GM19023 (cell line): ENCODE measurements at regions not wholly inside any gene's neighbourhood (a gene's known extent, or its start where the extent isn't known, plus 50 kb on each side); places are given as distances from the start of the nearest gene placed in this dataset.

ENCODE experiments used
- ATAC-seq: cut with Tn5 transposase; IDR thresholded peaks from one replicate; pipeline ENCODE4 v1.9.1; 2021; ENCODE audit warnings: mild to moderate bottlenecking, moderate library complexity; ENCODE audit not compliant: unreplicated experiment

DNA sequence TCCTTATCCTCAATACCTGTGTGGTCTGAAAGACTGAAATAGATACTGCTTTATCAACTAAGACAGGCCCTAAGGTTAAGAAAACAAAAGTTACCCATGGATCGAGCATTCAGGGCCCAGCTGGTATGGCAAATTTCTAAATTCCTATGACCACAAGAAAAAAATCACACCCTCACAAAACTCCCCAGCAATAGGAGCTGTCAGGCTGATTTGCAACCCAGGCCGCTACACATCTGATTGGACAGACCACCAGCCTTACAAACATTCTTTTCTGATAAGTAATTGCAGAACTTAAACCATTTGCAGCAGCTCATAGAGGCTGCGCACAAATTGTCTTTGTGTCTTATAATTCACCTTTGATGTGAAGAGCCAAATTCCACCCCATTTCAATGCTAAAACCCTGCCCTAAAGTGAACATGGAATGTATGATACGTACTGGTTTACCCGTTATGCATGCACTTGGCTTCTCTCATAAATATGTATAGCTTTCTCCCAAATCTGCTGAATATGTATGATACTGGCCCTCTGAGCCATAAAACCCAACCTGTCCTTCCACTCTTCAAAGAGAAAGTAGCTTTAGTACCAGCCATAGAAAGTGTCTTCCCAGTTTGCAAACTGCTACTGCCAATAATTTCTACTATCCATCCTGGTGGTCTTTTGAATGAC, 842.5 kb downstream of the GRID1 start:
- no peak for ATAC-seq

DNA sequence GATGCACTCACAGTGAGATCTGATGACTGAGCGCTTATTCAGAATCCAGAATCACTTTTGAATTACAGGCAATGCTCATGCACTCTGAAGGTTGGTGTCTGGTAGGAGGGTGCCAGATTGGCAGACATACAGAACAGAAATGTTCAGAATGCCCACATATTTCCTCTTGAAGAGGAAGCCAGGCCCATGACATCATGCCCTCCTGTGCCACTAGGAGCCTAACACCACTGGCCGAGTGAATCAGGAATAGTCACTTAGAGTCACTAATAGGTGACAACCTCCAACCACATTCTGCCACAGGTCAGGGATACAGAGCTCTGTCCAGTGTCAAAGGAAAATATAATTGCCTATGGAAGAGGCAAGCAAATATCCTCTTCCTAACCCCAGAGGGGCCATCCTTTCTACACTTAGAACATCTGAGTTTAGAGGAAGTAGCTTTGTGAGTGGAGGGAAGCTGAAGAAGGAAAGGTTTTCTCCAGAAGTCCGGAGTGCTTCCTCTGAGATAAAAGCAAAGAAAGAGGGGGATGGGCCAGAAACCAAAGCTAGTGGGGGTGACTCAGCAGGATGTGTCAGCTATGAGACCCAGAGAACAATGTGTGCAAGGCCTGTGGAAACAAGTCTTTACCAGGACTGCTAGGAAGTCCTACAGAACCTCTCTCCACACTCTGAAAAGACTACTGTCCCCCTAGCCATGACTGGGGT, 838.8 kb downstream of the GRID1 start:
- ATAC-seq = no peak

DNA sequence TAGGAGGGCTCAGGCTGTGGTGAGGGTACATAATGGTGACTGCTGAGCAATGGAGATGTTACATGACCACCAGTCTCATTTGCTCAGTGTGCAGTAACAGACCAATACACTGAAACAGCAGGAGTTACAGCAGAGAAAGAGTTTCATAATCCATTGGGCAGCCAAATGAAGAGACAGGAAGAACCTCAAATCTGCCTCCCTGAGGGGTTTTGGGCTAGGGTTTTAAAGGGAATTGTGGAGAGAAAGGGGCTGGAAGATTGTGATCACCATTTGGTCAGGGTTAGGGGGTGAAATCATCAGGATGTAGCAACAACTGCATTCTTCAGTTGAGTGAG, 838.3 kb downstream of the GRID1 start:
- no peak for ATAC-seq

DNA sequence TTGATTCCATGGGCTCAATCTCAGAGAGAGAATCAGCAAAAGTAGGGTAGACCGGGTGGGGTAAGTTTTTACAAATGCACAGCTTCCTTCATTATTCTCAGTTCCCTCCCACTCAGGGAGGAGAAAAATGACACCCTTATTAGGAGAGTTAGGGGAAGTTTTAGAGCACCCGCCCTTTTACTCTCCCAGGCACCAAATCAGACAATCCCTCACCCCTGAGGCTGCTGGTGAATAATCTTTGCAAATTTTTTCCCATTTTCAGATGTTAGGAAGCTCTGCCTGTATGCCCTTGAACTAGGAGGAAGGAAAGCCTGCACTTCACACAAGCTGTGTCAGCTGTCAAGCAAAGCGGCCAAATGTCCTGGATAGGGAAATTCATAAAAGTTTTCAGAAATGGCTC, 834.9 kb downstream of the GRID1 start:
- no peak for ATAC-seq

DNA sequence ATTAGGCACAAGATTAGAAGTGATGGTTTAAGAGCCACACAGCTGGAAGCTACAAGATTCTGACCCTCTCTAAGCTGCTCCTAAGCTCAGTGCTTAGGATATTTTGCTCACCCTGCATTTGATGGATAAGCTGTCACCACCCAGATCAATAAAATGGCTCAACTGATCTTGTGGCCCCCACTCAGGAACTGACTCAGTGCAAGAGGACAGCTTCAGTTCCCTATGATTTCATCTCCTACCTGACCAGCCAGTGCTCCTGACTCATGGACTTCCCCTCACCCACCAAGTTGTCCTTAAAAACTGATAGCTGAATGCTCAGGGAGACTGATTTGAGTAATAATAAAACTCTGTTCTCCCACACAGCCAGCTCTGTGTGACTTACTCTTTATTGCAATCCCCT, 833.8 kb downstream of the GRID1 start:
- ATAC-seq = no peak

DNA sequence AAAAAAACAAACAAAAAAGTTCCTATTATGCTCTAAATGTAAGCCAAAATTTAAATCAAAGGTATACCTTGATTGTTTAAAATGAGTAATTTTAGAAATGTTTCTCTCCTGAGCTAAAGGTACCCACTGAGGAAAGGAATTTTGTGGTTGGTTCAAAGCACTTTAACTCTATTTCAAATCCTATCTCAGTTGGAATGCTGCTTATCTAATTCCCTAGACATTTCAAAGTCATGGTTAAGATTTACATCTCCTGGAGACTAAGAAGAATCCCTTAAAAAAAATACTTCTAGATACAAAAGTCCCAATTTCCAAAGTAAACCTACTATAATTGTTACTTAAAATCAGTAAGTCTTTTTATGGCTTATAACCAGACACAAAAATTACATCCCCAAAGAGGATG, 830.7 kb downstream of the GRID1 start:
- no peak for ATAC-seq

DNA sequence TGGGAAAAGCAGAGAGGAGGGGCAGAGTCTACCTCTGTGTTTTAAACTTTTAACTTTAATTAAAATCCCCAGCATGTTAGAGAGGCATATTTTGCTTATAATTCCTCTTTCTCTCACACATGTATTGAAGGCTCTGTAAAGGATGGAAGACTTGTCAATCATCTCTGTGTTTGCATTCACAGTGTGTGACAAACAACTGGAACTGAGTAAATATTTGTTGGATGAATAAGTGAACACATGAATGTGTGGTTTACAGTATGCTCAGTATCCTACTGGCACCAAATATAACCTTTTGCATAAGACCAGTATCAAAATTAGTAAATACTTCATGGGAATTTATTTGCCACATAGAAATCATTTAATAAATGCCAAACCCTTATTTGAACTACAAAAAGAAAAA, 829.0 kb downstream of the GRID1 start:
- ATAC-seq = no peak

DNA sequence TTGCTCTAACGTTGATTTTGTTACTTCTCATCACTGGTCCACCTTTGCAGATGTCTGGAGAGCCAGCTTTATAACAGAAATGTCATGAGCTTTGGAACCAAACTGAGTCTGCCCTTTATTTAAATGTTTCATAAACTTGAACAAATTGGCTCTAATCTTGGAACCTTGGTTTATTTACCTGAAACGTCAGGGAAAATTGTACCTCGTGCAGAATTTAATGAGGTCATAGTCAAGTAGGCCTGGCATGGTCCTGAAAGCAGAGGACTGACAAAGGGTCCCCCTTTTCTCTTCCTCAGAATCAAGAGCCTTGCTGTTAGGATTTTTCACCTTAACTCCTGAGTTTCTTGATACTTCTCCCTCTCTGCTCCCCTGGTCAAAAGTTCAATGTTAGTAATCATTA, 828.0 kb downstream of the GRID1 start:
- ATAC-seq = no peak

DNA sequence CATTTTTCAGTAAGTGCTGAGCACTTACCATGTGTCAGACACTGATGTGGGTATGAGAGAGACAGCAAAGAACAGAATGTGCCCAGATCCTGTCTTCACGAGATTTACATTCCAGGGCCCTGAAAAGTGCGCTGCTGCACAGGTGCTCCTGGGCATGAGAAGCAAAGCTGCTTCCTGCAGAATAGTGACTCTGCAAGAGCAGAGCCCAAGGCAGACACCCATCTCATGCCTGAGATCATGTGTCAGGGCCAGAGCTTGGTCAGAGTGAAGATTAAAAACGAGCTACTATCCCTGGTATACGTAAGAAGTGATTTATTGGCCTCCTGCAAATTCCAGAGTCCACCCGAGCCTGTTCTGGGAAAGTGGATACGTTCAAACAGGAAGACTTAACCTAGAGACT, 824.4 kb downstream of the GRID1 start:
- ATAC-seq = no peak

DNA sequence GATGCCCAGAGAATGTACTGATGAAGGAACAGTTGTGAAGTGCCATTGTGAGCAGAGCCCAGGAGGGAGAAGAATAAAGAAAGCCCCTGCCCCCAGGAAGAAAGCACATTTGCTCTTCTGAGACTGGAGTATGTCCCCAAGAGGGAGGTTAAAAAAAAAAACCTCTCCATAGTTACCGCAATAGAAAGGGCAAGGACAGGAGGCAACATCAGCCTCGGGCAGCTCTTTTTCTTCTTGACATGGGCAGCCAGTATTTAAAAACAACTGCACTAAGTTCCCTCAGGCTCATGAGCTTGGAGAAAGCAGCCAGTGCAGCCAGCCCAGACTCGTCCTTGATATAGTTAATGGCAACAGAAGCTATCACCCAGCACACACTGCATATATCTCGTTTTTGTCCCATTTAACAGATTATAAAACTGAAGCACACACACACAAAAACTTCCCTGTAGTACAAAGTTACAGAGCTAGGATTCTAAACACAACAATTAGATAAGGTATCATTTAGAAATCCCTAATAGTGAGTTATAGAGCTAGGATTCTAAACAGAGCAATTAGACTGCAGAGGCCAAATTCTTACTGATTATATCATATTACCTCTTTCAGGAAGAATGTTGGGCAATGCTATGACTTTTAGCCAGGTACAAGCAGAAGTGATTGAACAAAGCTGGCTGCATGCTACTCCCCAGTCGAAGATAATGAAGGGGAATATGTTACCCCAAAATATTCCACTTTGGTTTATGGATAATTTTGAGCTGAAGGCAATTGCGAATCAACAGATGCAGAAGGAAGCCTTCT, 823.5 kb downstream of the GRID1 start:
- ATAC-seq = no peak

DNA sequence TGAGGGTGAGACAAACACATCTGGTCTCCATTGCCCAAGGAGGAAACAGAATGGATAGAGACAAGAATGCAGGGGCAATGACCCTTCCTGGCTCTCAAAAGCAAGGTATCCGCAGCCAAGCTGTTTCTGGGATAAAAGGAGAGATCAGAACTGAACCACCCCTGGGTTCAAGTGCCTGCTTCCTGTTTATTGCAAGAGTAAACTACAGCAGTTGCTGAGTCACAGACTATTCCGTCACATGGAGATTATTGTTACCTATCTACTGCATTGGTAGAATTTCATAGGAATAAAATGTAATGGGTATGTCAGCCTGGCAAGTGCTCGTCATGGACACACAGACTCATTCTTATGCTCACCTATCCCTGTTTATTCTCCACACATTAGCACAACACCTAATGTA, 821.6 kb downstream of the GRID1 start:
- ATAC-seq = no peak

DNA sequence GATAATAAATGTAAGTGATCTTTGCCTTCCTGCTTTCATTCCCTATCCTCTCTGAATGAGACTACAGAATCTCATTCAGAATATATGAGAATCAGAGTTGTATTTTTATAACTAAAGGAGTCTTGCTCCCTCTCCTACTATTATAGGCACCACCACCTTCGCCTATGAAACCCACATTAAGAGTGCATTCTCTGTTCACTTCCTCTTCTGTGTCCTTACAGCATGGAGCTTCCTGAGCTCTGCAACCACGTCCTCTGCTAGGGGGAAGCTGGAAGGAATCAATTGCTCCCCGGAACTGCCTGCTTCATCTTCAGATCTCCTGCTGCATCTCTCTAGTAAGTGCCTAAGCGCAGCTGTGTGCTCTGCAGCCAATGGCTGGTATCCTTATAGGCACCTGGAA, 820.7 kb downstream of the GRID1 start:
- ATAC-seq = no peak

DNA sequence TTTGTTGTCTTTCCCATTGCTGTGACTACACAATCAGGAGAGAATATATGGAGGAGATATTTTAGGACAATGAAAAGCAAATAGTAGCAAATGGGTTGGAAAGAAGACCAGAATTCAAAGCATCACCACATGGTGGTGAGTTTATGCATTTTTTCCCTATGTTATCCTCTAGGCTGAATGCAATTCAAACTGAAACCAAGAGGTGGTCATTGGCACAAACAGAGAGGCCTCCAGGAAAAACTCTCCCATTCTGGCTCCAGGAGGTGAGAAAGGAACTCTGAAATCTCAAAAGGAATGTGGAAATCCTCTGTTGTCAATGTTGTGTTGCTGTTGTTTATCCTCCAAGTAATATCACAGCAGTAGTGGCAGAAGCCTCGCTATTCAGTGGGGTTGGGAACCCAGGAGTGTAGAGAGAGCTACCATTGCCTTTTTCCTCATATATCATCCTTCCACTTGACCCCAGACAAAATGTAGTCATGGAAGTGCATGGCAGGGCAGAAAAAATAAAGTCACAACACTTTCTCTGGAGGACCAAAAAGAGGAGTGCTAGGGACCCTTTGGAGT, 819.1 kb downstream of the GRID1 start:
- ATAC-seq = no peak

DNA sequence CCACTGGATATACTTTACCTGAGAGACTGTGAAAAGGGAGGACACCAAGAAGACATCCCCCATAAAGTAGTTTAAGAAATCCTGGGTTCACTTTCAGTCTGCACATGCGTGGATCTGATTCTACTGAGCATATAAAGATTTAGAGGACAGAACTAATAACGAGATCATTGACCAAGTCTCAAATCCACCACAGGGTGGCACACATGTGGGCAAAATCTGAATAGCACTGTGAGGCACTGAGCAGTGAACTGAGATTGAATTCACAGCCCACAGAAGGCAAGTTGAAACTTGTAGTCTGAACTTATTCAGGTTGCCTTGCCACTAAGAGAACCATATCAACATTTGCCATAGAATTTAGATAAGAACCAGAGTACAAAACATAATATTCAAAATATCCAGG, 818.6 kb downstream of the GRID1 start:
- ATAC-seq = peak; percentile 89
